GM12878 (cell line): ENCODE measurements at regions not wholly inside any gene's neighbourhood (a gene's known extent, or its start where the extent isn't known, plus 50 kb on each side); places are given as distances from the start of the nearest gene placed in this dataset.

Experiments
- ATAC-seq: fragments of 200-7000 bp; cut with Tn5 transposase; 3 replicates; pipeline ENCODE4 v1.9.1; 2020; ENCODE audit warnings: mild to moderate bottlenecking, moderate library complexity
- BruUV-seq: library from RNA; stranded (reverse); fragments of 400-500 nt; replicated peaks from 2 replicates; lab custom pipeline; 2021; lab: Mats Ljungman, UMichigan
- CTCF ChIA-PET: fragments of 300-600 bp; sonication (Branson Sonifier 250); formaldehyde crosslinking; extraction: SDS; loops from one replicate; lab custom pipeline; 2021; ENCODE audit warnings: inconsistent platforms; lab: Yijun Ruan, JAX
- POLR2A ChIA-PET: fragments of 350-600 bp; formaldehyde crosslinking; extraction: SDS; loops from one replicate; lab custom pipeline; 2021; ENCODE audit warnings: inconsistent platforms; lab: Charles Lee
- RAD21 ChIA-PET: fragments of 300-600 bp; sonication (Branson Sonifier 250); formaldehyde crosslinking; loops from one replicate; lab custom pipeline; 2023; ENCODE audit warnings: antibody characterized with exemption; ENCODE audit not compliant: unreplicated experiment; lab: Charles Lee
- SMC1A ChIA-PET: fragments of 300-600 bp; sonication (Branson Sonifier 250); formaldehyde crosslinking; loops from one replicate; lab custom pipeline; 2023; ENCODE audit not compliant: unreplicated experiment, uncharacterized antibody; lab: Charles Lee
- DNase-seq: peaks from one replicate; pipeline ENCODE4 v3.0.0-alpha.2; 2011; ENCODE audit warnings: low read depth, low spot score
- FAIRE-seq: peaks from 3 replicates; lab custom pipeline; 2011; peaks lifted over from hg19 to GRCh38; lab: Jason Lieb, UNC
- H2AFZ ChIP-seq: 2 replicates; pipeline ENCODE4 v1.6.0; 2011; ENCODE audit warnings: low read depth, low read length, control low read depth; ENCODE audit not compliant: control insufficient read depth
- H3K27ac ChIP-seq: 2 replicates; pipeline ENCODE4 v1.5.1; 2011; ENCODE audit warnings: control low read depth; ENCODE audit not compliant: control insufficient read depth, insufficient read depth
- H3K27me3 ChIP-seq, 2 experiments: replicated peaks in 1 of 2; 2 replicates each; pipeline versions ENCODE4 v1.6.0 to v1.6.1; 2011; ENCODE audit warnings: low read length in 1 of 2; ENCODE audit not compliant: control insufficient read depth in 2 of 2, insufficient read depth in 2 of 2
- H3K36me3 ChIP-seq, 2 experiments: 2 replicates each; pipeline ENCODE4 v1.5.1; 2011; ENCODE audit warnings: low read length in 1 of 2; ENCODE audit not compliant: control insufficient read depth in 2 of 2, insufficient read depth in 2 of 2
- H3K4me1 ChIP-seq: 2 replicates; pipeline ENCODE4 v1.6.1; 2011; ENCODE audit warnings: mild to moderate bottlenecking, low read length, moderate library complexity, mixed read lengths; ENCODE audit not compliant: control insufficient read depth, insufficient read depth
- H3K4me2 ChIP-seq: 2 replicates; pipeline ENCODE4 v1.6.0; 2011; ENCODE audit warnings: control low read depth; ENCODE audit not compliant: control insufficient read depth, insufficient read depth
- H3K4me3 ChIP-seq: fragments of 200-600 bp; sonication (generic); 2 replicates; pipeline ENCODE4 v1.5.1; 2016
- H3K79me2 ChIP-seq: 2 replicates; pipeline ENCODE4 v1.6.0; 2011; ENCODE audit warnings: low read length; ENCODE audit not compliant: control insufficient read depth, insufficient read depth
- H3K9ac ChIP-seq: 2 replicates; pipeline ENCODE4 v1.8.0; 2011; ENCODE audit warnings: low read length, control low read depth, mixed read lengths; ENCODE audit not compliant: control insufficient read depth, insufficient read depth
- H3K9me3 ChIP-seq: replicated peaks from 3 replicates; pipeline ENCODE4 v1.5.1; 2011; ENCODE audit warnings: mild to moderate bottlenecking, low read length; ENCODE audit not compliant: control insufficient read depth, insufficient read depth
- H4K20me1 ChIP-seq: 2 replicates; pipeline ENCODE4 v1.6.0; 2011; ENCODE audit not compliant: control insufficient read depth, insufficient read depth
- ATF7 ChIP-seq: fragments of 450-650 bp; IDR thresholded peaks from 2 replicates; pipeline ENCODE4 v1.6.1; 2016; ENCODE audit warnings: low read depth, mild to moderate bottlenecking
- CEBPB ChIP-seq, 2 experiments: fragments of 150-350 bp in 1 of 2; IDR thresholded peaks; 2 replicates each; pipeline ENCODE4 v1.6.1; 2012 to 2014; ENCODE audit warnings: low read depth in 2 of 2, low read length in 2 of 2, borderline replicate concordance in 1 of 2, inconsistent platforms in 1 of 2
- CHD1 ChIP-seq: IDR thresholded peaks from 2 replicates; pipeline ENCODE4 v1.6.1; 2012; ENCODE audit warnings: low read depth, low read length, improper control_type of control experiment
- FOS ChIP-seq: IDR thresholded peaks from 3 replicates; pipeline ENCODE4 v1.6.1; 2011; ENCODE audit warnings: borderline replicate concordance; ENCODE audit not compliant: insufficient read length; ENCODE audit errors: extremely low read depth
- HDAC6 ChIP-seq: fragments of 200-600 bp; sonication (generic); IDR thresholded peaks from one replicate; pipeline ENCODE4 v1.8.0; 2017; ENCODE audit warnings: antibody characterized with exemption; ENCODE audit not compliant: unreplicated experiment
- HDGF ChIP-seq: fragments of 450-650 bp; IDR thresholded peaks from 2 replicates; pipeline ENCODE4 v1.6.1; 2016; ENCODE audit warnings: antibody characterized with exemption
- NR2C1 ChIP-seq: fragments of 450-650 bp; IDR thresholded peaks from 2 replicates; pipeline ENCODE4 v1.6.1; 2017; ENCODE audit warnings: antibody characterized with exemption, mild to moderate bottlenecking, moderate library complexity
- PKNOX1 ChIP-seq: fragments of 450-650 bp; IDR thresholded peaks from 2 replicates; pipeline ENCODE4 v1.6.1; 2016; ENCODE audit warnings: mild to moderate bottlenecking
- POLR2A ChIP-seq: IDR thresholded peaks from 2 replicates; pipeline ENCODE4 v1.6.1; 2011; ENCODE audit warnings: low read depth, mild to moderate bottlenecking, low read length
- POLR2AphosphoS5 ChIP-seq: IDR thresholded peaks from 2 replicates; pipeline ENCODE4 v1.6.1; 2011; ENCODE audit warnings: mild to moderate bottlenecking, low read length, inconsistent platforms
- RELA ChIP-seq: fragments of 450-650 bp; IDR thresholded peaks from 2 replicates; pipeline ENCODE4 v1.8.0; 2014; ENCODE audit warnings: borderline replicate concordance; ENCODE audit not compliant: partially characterized antibody
- RUNX3 ChIP-seq: IDR thresholded peaks from 2 replicates; pipeline ENCODE4 v1.6.1; 2012; ENCODE audit warnings: low read length, inconsistent platforms
- SMC3 ChIP-seq: IDR thresholded peaks from 2 replicates; pipeline ENCODE4 v1.6.1; 2011; ENCODE audit warnings: low read length, improper control_type of control experiment, borderline replicate concordance
- STAT3 ChIP-seq: IDR thresholded peaks from 2 replicates; pipeline ENCODE4 v1.6.1; 2011; ENCODE audit warnings: low read depth, low read length, improper control_type of control experiment
- SUPT20H ChIP-seq: IDR thresholded peaks from 2 replicates; pipeline ENCODE4 v1.6.1; 2011; ENCODE audit warnings: low read depth, mild to moderate bottlenecking, low read length, moderate library complexity, borderline replicate concordance; ENCODE audit not compliant: control insufficient read depth
- TBL1XR1 ChIP-seq: IDR thresholded peaks from 2 replicates; pipeline ENCODE4 v1.6.1; 2012; ENCODE audit warnings: low read depth, low read length, improper control_type of control experiment
- ZNF217 ChIP-seq: fragments of 450-650 bp; IDR thresholded peaks from 2 replicates; pipeline ENCODE4 v1.6.1; 2017; ENCODE audit warnings: antibody characterized with exemption, mild to moderate bottlenecking
- ZNF384 ChIP-seq: IDR thresholded peaks from 2 replicates; pipeline ENCODE4 v1.6.1; 2012; ENCODE audit warnings: low read depth, mild to moderate bottlenecking, low read length, improper control_type of control experiment, borderline replicate concordance
- WGBS: methylation state at CpG from one replicate; pipeline ENCODE4 v1.1.6; 2016; ENCODE audit warnings: low lambda C conversion rate; ENCODE audit not compliant: insufficient replicate concordance, insufficient coverage; ENCODE audit errors: missing lambda C conversion rate; 5-methylcytosine and 5-hydroxymethylcytosine counted together
- in situ Hi-C: fragments of 300-500 bp; cut with MboI; formaldehyde crosslinking; loops from 9 replicates; pipeline ENCODE4 v1.14.3; 2018; ENCODE audit warnings: mixed read lengths
- intact Hi-C: fragments of 100-400 bp; cut with micrococcal nuclease; formaldehyde crosslinking; loops from one replicate; pipeline ENCODE4 v1.14.2; 2022; ENCODE audit not compliant: unreplicated experiment
- TF ChIP-seq, protein P1 (sequence below): fragments of 450-650 bp; formaldehyde crosslinking; IDR thresholded peaks from 2 replicates; pipeline ENCODE4 v1.5.0; 2022; ENCODE audit warnings: mild to moderate bottlenecking, missing genetic modification characterization

DNA sequence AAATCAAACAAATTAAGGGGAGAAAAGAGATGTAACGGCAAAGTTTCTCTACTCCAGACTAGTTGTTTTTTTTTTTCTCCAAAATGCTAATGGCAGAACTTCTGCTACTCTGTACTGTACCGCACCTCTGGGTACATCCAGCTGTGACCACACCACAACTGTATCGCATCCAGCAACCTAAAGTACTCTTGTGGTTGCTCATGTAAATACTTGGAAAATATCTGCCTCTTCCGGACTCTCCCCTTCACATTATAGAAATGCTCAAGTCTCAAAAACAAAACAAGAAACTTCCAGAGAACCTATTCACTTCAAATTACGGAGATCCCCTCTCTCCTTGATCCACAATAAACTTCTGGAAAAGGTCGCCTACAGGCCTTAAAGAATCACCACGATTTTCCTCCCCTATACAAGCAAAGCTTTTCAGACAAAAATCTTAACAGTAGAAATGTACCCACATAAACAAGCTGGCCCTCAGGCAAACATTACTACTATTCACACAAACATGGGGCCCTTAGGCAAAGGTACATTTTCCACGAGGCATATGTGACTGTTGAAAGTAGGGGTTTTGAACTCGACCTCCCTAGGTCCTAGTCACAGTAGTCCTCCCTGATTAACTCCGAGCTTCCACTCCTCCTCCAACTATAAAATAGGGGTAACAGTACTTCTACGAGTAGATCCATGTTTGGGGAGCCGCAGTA lies 222.9 kb upstream of the MKLN1 start:
- in situ Hi-C loops, result no loop called here
- H3K9me3 ChIP-seq, result no peaks in the 10 kb centered on the region
- no peaks in the 10 kb centered on the region for H4K20me1 ChIP-seq
- peak overlapping the region; percentile 72 for H3K4me2 ChIP-seq
- ChIA-PET CTCF (interaction anchor here (0.6 to 5.7 kb wide), 7 partner anchors 16 to 409 kb away, joined by 3 to 22 read pairs (median 4); no protein-coding TSS in a partner anchor), POLR2A (interaction anchor here (1.0 to 1.5 kb wide), 3 partner anchors 9 to 49 kb away, joined by 3 to 4 read pairs (median 4); no protein-coding TSS in a partner anchor), SMC1A (interaction anchor here (0.6 to 5.2 kb wide), 9 partner anchors 15 to 319 kb away, joined by 3 to 49 read pairs (median 4); no protein-coding TSS in a partner anchor), RAD21 (interaction anchor here (1.2 to 4.0 kb wide), 4 partner anchors 19 to 256 kb away, joined by 3 to 61 read pairs (median 4); no protein-coding TSS in a partner anchor)
- DNase-seq (no peak), FAIRE-seq (no peak), ATAC-seq (no peak)
- H2AFZ ChIP-seq, result no peak overlapping the region
- H3K9ac ChIP-seq, result no peak overlapping the region
- H3K79me2 ChIP-seq, result peaks cover 52% of the 10 kb centered on the region
- WGBS, result 77% methylated on average over 12 of the region's 12 CpGs
- intact Hi-C loops, result loop anchor here (5.0 kb wide), 4 partner anchors 128 to 318 kb away; partner anchors contain the start of gene MKLN1
- H3K27me3 ChIP-seq, result no peaks in the 10 kb centered on the region
- no peak overlapping the region for H3K27ac ChIP-seq
- TF ChIP-seq NR2C1 (no peak), POLR2A (no peak), PKNOX1 (0 out of 2 replicates have a peak, but pooled peaks have one; percentile 8), RELA (no peak), RUNX3 (peak; percentile 75), FOS (no peak), HDAC6 (no peak), POLR2AphosphoS5 (peak; percentile 50), SUPT20H (no peak), SMC3 (no peak), HDGF (no peak), CHD1 (no peak), ATF7 (no peak), ZNF384 (no peak), ZNF217 (no peak), CEBPB (IDR thresholded peaks at IDR 0.05; ENCODE audit: borderline replicate concordance in 1 of 2, low read depth in 2 of 2, low read length in 2 of 2) (no peak), TBL1XR1 (no peak), STAT3 (no peak)
- TF ChIP-seq, protein P1, sequence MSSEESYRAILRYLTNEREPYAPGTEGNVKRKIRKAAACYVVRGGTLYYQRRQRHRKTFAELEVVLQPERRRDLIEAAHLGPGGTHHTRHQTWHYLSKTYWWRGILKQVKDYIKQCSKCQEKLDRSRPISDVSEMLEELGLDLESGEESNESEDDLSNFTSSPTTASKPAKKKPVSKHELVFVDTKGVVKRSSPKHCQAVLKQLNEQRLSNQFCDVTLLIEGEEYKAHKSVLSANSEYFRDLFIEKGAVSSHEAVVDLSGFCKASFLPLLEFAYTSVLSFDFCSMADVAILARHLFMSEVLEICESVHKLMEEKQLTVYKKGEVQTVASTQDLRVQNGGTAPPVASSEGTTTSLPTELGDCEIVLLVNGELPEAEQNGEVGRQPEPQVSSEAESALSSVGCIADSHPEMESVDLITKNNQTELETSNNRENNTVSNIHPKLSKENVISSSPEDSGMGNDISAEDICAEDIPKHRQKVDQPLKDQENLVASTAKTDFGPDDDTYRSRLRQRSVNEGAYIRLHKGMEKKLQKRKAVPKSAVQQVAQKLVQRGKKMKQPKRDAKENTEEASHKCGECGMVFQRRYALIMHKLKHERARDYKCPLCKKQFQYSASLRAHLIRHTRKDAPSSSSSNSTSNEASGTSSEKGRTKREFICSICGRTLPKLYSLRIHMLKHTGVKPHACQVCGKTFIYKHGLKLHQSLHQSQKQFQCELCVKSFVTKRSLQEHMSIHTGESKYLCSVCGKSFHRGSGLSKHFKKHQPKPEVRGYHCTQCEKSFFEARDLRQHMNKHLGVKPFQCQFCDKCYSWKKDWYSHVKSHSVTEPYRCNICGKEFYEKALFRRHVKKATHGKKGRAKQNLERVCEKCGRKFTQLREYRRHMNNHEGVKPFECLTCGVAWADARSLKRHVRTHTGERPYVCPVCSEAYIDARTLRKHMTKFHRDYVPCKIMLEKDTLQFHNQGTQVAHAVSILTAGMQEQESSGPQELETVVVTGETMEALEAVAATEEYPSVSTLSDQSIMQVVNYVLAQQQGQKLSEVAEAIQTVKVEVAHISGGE (CRISPR knock-in tag), result no peak
- peaks cover 34% of the 10 kb centered on the region for H3K4me1 ChIP-seq
- H3K36me3 ChIP-seq, result peaks cover 0 to 6% of the 10 kb centered on the region in 2 experiments; a peak in 2 of 4 replicates
- BruUV-seq, result TSS peak; percentile 2
- peak overlapping the region; percentile 68 for H3K4me3 ChIP-seq
